LNCaP clone FGC (cell line): ENCODE measurements at regions not wholly inside any gene's neighbourhood (a gene's known extent, or its start where the extent isn't known, plus 50 kb on each side); places are given as distances from the start of the nearest gene placed in this dataset.
"Not testable (repeated sequence)": the region's sequence is repeated elsewhere in the genome, so short reads cannot be mapped to it uniquely, and the experiment has no call there.

Source experiments
- DNase-seq: peaks from one replicate; pipeline ENCODE4 v3.0.0-alpha.2; 2011; ENCODE audit warnings: low read depth
- H3K4me3 ChIP-seq: 2 replicates; pipeline ENCODE4 v1.5.1; 2011; ENCODE audit warnings: mild to moderate bottlenecking, low read depth, low read length, control low read depth
- CTCF ChIP-seq: IDR thresholded peaks from 2 replicates; pipeline ENCODE4 v1.5.1; 2012; ENCODE audit warnings: mild to moderate bottlenecking; ENCODE audit not compliant: control insufficient read depth, insufficient read depth; ENCODE audit errors: extremely low read depth

GRCh38 chr17:6924208-6924607 is 71.6 kb upstream of the ALOX12 start:
- no peak for DNase-seq
- TF ChIP-seq CTCF: no peak
- no peak overlapping the region for H3K4me3 ChIP-seq

DNA sequence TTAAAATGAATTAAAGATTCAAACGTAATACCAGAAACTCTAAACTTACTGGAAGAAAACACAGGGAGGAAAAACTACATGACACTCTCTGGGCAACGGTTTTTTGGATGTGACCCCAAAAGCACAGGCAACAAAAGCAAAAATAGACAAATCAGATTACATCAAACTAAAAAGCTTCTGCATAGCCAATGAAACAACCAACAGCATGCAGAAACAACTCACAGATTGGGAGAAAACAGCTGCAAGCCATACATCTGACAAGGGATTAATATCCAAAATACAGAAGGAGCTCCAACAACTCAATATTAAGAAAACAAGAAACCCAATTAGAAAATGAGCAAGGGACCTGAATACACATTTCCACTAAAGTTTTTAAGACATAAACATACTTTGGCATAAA is 69.2 kb upstream of the ALOX12 start:
- H3K4me3 ChIP-seq: no peak overlapping the region
- no peak for TF ChIP-seq CTCF
- no peak for DNase-seq

GRCh38 chr17:6927290-6928126 is 68.3 kb upstream of the ALOX12 start:
- no peak for TF ChIP-seq CTCF
- no peak for DNase-seq
- no peak overlapping the region for H3K4me3 ChIP-seq

DNA sequence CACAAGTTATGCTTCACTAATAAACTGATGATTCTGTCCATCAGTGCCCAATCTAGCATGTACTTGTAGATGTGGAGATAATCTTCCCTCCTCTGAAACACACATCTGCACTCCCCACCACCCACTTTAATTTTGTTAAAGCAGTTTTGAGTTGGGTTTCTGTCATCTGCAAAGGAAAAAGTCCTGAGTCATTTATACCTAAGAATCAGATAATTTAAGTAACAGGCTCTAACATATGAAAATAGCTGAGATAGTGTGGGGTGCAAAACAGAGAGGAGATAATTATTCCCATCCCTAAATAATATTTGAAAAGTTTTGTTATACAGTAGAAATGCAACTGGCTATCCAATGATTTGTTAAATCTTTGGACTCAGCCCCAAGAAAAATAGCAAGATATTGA is 67.7 kb upstream of the ALOX12 start:
- no peak overlapping the region for H3K4me3 ChIP-seq
- no peak for TF ChIP-seq CTCF
- no peak for DNase-seq

GRCh38 chr17:6930749-6931148 is 65.1 kb upstream of the ALOX12 start:
- TF ChIP-seq CTCF: no peak
- no peak for DNase-seq
- no peak overlapping the region for H3K4me3 ChIP-seq

- DNase-seq, H3K4me3 ChIP-seq: not testable (repeated sequence)
Observed at GRCh38 chr17:6934544-6934943, 61.3 kb upstream of the ALOX12 start.

- TF ChIP-seq CTCF: no peak
- peak overlapping the region; percentile 41 for H3K4me3 ChIP-seq
- no peak for DNase-seq
Observed at GRCh38 chr17:6936370-6937028, 59.4 kb upstream of the ALOX12 start.
